ENCODE measurements at regions not wholly inside any gene's neighbourhood (a gene's known extent, or its start where the extent isn't known, plus 50 kb on each side); places are given as distances from the start of the nearest gene placed in this dataset.

DNA sequence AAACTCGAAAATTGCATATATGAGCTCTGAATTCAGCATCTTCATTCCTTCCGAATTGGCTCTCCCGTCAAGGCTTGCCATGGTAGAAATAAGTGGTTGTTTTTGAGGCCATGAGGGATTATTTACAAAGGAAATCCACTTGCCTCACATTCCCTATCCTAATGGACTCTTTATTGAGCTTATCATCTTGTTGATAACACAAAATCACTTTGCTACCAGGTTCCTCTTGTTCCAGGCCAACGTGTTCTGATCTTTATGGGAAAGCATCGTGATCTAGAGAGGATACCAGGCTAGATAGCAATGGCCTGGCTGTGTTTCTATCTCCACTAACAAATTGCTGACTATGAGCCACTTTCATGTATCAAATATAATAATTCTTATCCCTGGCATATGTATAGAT is 811.7 kb downstream of the TLR4 start:
- no peak for DNase-seq (ENCODE audit: low read depth in 3 of 3)

DNA sequence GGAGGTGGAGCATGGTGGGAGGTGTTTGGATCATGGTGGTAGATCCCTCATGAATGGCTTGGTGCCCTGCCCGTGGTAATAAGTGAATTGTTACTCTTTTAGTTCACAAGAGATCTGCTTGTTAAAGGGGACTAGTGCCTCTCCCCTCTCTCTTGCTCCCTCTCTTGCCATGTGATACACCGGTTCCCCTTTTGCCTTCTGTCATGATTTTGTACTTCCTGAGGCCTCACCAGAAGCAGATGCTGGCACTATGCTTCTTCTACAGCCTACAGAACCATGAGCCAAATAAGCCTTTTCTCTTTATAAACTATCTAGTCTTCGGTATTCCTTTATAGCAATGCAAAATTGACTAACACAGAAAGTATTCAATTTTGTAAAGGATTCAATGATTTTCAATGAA is 817.1 kb downstream of the TLR4 start:
- DNase-seq (ENCODE audit: low read depth in 3 of 3) = no peak

DNA sequence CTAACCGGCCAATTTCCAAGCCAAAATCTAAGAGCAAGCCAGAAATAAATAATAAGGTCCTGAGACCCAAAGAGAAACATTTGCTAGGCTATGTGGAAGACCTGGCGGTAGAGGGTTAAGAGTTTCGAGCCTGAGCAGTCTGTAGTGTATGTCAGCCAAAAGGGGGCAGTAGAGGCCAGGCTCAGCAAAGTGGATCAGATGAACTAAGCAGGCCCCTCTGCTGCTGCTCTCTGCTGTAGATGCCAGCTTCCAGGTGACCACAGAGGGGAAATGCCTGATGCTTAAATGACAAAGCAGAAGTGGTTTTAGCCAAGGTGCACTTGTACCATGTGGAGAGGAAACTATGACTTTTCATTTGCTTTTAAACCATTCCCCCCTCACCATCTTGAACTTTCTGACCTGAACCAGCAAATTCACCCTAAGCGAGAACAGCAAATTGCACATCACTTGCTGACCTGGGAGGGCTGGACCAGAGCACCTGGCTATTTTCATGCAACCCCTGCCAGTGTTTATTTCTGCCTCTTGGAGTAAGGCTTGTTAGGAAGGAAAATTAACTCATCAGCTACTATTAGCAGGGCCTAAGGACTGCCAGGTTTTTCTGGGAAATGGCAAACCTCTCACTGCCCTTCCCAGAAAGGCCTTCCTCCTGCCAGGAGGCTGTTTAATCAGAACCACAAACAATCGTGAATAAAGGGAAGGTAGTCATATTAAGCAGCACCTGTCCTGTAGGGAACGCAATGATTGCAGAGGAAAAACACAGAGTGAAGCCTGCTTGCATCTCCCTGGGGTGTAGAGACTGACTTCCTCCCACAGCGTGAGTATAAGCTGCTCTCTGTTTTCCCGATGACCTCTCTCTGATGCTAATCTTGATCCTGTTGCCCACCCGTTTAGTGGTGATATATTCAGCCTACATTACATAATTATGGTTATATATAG is 818.2 kb downstream of the TLR4 start:
- DNase-seq (ENCODE audit: low read depth in 3 of 3) = no peak

DNA sequence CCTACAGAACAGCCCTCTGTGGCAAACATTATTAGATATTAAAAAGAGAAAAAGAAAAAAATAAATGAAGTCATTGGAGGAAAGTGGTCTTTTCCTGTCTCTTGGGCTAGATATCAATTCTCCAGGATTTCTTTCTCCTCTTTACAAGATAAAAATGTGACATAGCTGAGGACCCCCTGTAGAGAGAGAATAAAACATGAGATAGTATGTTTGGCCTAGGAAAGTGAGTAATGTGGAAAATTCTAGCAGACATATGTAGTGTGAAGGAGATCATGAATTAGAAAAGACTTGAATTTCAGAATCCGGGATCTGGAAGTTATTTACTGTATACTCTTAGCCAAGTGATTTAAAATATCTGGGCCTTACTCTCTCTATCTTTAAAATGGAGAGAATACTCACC is 823.1 kb downstream of the TLR4 start:
- no peak for DNase-seq (ENCODE audit: low read depth in 3 of 3)

DNA sequence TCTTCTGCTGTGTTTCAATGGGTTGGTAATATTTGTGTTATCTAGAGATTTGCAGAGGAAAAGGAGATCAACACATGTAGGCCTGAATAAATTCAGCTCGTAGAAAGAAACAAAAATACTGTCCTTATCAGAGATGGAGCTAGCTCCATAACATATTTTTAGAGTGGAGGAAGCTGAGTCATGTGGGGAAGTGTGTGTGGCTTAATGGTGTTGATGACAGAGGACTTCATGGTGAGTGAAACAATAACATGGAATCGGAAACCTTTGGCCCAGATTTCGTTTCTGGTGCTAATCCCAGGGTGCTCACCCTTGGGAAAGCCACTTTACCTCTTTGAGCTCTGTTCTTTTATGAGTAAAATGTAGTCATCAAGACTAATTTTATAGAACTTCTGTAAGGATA is 825.0 kb downstream of the TLR4 start:
- no peak for DNase-seq (ENCODE audit: low read depth in 3 of 3)

DNA sequence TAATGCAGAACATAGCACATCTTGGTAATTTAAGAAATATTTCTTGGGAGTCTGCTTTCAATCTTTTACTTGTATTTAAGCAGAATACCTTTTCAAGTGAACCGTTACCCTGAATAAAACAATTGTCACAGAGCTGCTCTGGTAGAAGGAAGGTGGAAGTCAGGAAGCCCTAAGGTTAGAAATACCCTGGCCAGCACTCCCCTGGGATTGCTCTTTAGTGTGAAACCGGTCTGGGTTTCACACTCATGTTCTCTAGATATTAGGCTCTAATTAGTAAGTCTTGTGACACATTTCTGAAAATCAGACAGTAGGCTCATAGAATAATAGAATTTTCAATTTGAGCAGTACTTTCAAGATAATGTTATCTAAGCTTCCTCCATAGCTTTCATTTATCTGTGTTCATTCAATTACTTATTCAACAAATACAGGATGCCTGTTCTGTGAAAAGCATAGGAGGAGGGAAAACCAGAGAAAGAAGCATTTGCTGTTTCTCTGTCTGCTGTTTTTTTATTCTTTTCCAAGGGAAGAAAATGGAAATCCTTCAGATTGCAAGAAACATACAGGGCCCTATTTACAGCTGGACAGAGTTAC is 825.5 kb downstream of the TLR4 start:
- no peak for DNase-seq (ENCODE audit: low read depth in 3 of 3)

DNA sequence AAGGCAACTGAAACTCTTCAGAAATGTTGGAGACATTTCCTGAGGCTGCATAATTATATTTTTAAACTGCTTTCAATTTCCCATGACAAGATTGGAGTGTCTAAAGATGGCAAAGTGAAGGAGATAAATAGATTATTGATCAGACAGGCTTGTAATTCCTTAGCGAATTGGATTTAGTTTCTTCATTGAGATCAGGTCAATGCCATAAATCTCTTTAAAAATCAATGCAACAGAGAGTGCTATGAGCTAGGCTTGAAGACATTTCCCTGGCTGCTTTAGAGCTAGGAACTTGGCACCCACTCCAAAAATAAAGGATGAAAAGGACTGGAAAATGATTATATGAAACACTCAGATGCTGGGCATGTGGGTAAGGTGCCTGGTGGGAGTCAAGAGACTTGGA is 828.4 kb downstream of the TLR4 start:
- no peak for DNase-seq (ENCODE audit: low read depth in 3 of 3)

DNA sequence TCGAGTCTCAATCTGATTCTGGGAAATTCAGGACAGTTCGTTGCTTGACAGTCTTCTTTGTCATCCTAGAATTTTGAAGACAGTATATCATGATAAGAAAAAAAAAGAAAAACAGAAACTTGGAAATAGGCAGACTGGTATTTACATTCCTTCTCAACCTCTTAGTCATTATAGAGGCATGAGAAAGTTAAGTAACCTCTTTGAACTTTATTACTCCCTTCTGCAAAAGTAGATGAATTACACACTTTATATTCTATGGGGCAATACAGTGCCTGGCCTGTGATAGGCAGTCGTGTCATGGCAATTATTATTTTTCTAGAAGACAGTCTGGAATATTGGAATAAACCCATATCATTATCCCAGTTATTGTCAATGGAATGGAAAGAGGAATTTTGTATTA is 828.9 kb downstream of the TLR4 start:
- no peak for DNase-seq (ENCODE audit: low read depth in 3 of 3)

DNA sequence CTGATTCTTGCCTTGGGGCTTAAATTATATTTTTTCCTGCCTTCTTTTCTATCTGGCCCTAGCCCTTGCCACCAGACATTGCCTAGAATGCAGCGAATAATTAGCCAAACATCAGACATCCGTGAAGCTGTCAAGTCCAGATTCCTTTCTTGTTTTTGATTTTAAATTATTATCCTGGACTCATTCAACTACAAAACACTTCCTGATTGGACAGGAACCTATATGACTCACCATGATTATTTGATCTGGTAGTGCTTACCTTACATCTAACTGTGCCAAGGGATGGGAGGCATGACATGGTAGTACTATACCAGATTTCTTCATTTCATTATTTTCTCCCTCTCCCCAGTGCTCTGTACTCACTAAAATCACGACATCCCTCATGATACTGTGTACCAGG is 829.6 kb downstream of the TLR4 start:
- no peak for DNase-seq (ENCODE audit: low read depth in 3 of 3)

DNA sequence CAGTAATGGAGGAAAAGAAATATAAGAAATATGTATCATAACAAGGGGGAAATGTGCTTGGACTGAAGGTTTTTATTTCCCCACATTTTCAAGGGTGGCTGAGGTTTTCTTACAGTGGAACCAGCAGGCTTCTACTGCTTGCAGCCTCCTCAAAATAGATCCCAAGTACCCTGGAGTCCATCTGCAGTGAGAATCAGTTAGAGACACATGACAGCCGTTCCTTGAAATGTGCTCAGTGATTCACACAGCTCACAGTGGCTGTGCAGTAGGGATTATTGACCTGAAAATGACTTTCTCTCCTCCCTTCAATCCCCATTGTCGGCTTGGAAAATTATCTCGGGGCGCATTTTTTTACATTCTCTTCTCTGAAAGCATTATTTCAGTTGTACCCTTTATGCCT is 832.0 kb downstream of the TLR4 start:
- DNase-seq (ENCODE audit: low read depth in 3 of 3) = no peak

DNA sequence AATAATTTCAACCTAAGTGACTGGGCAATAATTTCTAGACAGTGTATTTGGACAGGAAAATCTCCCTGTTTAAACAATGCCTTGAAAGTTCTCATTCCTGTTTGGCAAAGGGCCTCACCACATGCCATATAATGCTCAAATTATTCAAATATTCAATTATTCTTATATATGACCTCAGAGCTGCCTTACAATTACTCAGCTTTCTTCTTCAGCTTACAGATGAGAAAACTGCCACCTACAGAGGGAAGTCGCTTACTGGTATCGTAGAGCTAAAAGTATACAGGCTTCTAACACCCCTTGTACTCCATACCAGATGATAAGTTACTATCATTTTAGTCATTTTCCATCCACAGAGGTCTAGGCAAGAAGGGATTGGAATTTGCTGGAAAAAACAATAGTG is 830.3 kb downstream of the BRINP1 start:
- no peak for DNase-seq (ENCODE audit: low read depth in 3 of 3)

DNA sequence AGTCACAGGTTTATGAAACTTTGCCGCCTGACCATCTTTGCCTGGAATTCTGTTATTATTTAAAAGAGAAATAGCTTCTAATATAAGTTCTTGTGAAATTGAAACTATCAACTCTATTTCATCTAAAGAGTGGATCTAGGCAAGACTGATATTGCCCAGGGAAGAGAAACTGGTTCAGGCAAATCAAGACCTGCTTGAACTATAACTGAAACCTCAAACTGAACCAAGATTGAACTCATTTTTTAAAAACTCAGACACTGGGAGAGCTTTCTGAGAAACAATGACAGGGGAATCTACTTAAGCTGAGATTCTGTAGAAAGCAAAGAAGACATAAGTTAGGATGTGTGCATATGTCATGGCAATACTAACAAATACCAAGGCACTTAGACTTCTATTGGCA is 815.8 kb downstream of the BRINP1 start:
- no peak for DNase-seq (ENCODE audit: low read depth in 3 of 3)

DNA sequence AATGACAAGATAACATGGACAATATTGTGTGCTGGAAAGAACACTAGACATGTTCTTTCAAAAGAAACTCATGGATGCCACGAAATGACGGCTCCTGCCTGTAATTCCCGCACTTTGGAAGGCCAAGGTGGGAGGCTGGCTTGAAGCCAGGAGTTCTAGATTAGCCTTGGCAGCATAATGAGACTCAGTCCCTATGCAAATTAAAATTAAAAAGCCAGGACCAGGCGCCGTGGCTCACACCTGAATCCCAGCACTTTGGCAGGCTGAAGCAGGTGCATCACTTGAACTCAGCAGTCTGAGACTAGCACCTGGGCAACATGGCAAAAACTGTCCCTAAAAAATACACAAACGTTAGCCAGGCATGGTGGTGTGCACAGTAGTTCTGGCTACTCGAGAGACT is 814.2 kb downstream of the BRINP1 start:
- no peak for DNase-seq (ENCODE audit: low read depth in 3 of 3)

DNA sequence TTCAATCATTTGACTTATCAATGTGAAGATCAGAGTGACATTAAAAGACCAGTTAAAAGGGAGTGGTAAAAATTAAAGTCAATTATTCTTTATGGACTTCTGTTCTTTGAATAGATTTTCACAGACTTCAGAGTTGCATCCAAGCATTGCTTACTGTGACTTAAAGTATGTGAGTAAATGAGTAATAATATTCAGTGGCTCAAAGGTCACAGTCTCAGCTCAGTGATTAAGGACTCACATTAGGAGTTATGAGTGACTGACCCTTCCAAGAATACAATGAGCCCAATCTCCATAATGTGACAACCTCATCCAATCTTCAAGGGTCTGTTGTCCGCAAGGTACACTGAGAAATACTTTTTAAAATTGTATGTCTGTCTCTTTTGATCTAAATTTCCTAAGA is 811.2 kb downstream of the BRINP1 start:
- no peak for DNase-seq (ENCODE audit: low read depth in 3 of 3)

DNA sequence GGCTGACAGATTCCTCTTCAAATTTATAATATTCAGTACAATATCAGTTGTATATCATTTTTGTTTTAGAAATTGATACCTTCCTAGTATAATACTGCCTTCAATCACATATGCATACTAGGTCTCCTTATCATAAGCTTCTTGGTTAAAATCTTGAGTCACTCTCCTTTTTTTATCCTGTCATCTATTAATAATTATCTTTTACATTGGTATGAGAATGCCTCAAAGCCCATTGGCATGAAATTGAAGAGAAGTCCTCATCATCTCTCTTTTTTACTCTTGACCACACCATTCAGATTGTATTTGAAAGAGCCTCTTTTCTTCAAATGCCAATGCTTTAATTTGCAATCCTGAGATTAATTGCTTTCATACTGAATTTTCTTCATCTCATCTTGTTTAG is 810.3 kb downstream of the BRINP1 start:
- no peak for DNase-seq (ENCODE audit: low read depth in 3 of 3)

DNA sequence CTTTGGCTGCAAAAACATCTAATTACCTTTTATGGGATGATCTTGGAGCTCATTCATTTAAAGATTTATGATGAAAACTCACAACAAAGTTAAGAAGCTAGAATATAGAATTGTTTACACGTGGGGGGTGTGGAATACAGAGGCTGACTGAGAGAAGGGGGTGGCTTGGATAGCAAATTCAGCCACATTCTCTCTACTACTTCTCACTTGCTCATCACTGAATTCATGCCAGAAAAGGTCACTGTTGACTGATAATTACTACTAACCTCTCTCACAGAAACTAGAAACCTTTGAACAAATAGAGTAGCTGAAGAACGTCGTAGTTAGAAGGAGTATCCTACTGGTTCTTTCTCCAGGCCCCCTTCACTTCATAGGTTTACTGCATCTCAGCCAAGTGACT is 808.2 kb downstream of the BRINP1 start:
- no peak for DNase-seq (ENCODE audit: low read depth in 3 of 3)

DNA sequence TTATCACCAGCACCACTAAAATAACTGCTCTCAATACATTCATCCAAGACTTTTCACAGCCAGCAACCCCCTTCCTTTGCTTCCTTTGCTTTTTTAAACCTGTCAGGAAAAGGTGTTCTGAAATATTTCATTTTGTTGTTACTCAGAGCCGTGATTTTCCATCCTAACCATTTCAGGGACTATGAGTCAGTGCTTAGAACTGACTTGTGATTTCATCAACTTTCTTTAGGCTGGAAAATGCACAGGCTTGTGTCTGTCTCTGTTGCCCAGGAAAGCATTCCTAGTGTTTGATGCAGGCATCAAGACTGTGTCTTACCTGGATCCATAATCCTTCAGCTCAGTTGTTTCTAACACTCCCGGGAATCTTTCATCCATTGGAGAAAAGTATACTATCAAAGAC is 805.6 kb downstream of the BRINP1 start:
- DNase-seq (ENCODE audit: low read depth in 3 of 3) = no peak

DNA sequence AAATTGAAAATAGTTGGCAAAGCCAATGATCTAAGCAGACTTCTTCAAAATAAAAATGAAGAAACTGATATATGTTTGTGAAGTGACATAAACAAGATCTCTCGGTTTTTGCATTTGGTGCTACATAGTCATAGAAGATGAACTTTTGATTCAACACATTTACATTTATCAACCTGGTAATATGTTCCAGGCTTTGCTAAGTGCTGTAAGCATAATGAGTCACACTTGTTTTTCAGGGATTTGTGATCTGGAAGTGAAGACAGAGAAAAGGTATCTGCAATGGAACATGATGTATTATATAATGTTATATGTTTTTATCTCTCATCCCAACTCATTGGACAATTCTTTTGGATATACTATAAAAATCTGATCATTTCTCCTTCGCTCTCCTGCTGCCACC is 801.4 kb downstream of the BRINP1 start:
- no peak for DNase-seq (ENCODE audit: low read depth in 3 of 3)

DNA sequence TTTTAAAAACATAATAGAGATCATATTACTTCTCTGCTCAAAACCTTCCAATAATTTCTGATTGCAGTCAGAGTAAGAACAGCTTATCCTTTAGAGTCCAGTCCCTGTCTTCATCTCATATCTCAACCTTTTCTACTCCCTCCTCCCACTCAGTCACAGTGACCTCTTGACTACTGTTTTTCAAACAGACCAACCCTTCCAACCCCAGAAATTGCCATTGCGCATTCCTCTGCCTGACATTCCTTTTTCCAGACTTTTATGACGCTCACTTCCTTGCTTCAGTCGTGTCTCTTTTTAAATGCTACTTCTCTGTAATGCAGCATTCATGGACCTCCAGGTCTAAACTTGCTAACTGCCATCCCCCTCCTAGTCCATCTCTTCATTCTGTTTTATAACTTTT is 800.5 kb downstream of the BRINP1 start:
- DNase-seq (ENCODE audit: low read depth in 3 of 3) = no peak

DNA sequence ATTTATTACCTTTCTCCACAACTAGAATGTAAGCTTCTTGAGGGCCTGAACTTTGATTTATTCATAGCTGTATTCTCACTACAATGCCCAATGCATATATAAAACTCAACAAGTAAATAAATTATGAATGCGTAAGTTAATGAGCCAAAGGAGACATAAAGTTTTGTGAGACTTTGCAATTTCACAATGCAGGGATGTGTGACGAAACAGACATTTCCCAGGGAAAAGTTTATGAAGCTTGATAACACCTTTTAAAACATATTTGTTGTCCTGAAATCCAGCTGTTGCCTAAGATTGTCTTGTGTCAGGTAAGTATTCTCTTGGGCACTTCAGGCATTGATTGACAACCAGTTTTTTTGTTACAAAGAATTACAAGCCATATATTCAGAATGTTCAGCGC is 800.1 kb downstream of the BRINP1 start:
- DNase-seq (ENCODE audit: low read depth in 3 of 3) = no peak

DNA sequence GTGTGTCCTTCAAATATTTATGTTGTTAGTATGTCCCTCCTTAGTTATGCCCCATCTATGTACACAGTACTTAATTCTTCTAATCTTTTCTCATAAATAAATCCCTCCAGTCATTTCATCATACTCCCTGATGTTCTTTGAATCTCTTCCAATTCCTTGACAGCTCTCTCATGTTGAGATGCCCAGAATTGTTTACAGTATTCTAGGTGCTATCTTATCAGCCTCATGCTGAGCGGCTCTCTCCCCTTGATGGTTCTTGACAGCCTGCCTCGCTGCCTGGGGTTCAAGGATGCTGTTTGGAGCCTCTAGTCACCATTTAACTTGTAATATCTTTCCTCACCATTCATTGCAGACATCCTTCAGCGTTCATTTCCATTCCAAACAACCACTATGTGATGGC is 799.2 kb downstream of the BRINP1 start:
- DNase-seq (ENCODE audit: low read depth in 3 of 3) = no peak

DNA sequence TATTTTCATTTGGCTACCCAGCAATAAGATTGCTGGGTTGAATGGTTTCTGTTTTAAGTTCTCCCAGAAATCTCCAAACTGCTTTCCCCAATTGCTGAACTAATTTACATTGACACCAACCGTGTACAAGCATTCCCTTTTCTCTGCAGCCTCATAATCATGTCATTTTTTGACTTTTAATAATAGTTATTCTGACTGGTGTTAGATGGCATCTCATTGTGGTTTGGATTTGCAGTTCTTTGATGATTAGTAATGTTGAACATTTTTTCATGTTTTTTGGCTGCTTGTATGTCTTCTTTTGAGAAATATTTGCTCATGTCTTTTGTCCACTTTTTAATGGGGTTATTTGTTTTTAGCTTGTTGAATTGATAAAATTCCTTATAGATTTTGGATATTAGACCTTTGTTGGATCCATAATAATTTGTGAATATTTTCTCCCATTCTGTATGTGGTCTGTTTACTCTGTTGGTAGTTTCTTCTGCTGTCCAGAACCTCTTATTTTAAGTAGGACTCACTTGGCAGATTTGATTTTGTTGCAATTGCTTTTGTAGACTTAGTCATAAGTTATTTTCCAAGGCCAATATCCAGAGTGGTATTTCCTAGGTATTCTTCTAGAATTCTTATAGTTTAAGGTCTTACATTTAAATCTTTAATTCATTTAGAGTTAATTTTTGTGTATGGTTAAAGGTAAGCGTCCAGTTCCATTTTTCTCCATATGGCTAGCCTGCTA is 793.7 kb downstream of the BRINP1 start:
- no peak for DNase-seq (ENCODE audit: low read depth in 3 of 3)

DNA sequence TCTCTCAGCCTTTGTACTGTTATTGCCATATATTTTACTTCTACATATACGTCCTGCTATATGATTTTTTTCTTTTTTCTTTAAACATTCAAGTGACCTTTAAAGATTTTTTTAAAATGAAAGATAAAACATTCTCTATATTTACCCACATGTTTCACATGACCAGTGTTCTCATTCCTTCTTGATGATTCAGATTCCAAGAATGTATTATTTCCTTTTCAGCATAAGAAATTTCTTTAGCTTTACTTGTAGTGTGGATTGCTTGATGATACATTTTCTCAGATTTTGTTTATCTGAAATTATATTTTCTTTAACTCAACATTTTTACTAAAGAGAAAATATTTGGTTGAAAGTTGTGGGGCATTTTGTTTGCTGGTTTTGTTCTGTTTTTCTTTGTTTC is 792.1 kb downstream of the BRINP1 start:
- no peak for DNase-seq (ENCODE audit: low read depth in 3 of 3)
